Spleen (tissue), 11 donors: ENCODE measurements at regions not wholly inside any gene's neighbourhood (a gene's known extent, or its start where the extent isn't known, plus 50 kb on each side); places are given as distances from the start of the nearest gene placed in this dataset.
A peak's percentile ranks its signal among the peaks of the same experiment; 100 is the strongest.

Source experiments
- DNase-seq: peaks from one replicate; pipeline ENCODE4 v3.0.0-alpha.2; 2020
- H3K27ac ChIP-seq, 8 donors: fragments of 200-600 bp; sonication (generic) in 7 of 8; 1 replicate in 4 of 8; 2 replicates in 4 of 8; pipeline versions ENCODE4 v1.5.0 to v1.8.0; 2016 to 2021; ENCODE audit warnings: inconsistent platforms in 4 of 8, mild to moderate bottlenecking in 4 of 8, moderate library complexity in 1 of 8
- H3K27me3 ChIP-seq, 7 donors: fragments of 200-600 bp; sonication (generic) in 6 of 7; replicated peaks in 1 of 7; 1 replicate in 4 of 7; 2 replicates in 3 of 7; pipeline versions ENCODE4 v1.5.0 to v1.8.0; 2016 to 2021; ENCODE audit warnings: inconsistent platforms in 3 of 7, mild to moderate bottlenecking in 1 of 7
- H3K36me3 ChIP-seq, 6 donors: fragments of 200-600 bp; sonication (generic) in 5 of 6; 1 replicate in 4 of 6; 2 replicates in 2 of 6; pipeline versions ENCODE4 v1.5.0 to v1.8.0; 2016 to 2021; ENCODE audit warnings: inconsistent platforms in 2 of 6
- H3K4me1 ChIP-seq, 6 donors: fragments of 200-600 bp; sonication (generic) in 5 of 6; 1 replicate in 3 of 6; 2 replicates in 3 of 6; pipeline versions ENCODE4 v1.5.0 to v1.8.0; 2016 to 2021; ENCODE audit warnings: inconsistent platforms in 3 of 6
- H3K4me3 ChIP-seq, 8 donors: fragments of 200-600 bp; sonication (generic) in 7 of 8; 1 replicate in 4 of 8; 2 replicates in 4 of 8; pipeline versions ENCODE4 v1.5.0 to v1.8.0; 2016 to 2021; ENCODE audit warnings: inconsistent platforms in 4 of 8, mild to moderate bottlenecking in 4 of 8, moderate library complexity in 2 of 8
- H3K9me3 ChIP-seq, 8 donors: fragments of 200-600 bp; sonication (generic) in 7 of 8; 1 replicate in 4 of 8; 2 replicates in 4 of 8; pipeline versions ENCODE4 v1.5.0 to v1.8.0; 2016 to 2021; ENCODE audit warnings: inconsistent platforms in 4 of 8
- CTCF ChIP-seq, 11 experiments: fragments of 200-600 bp in 7 of 11; fragments of 450-650 bp in 4 of 11; sonication (generic) in 4 of 11; IDR thresholded peaks in 8 of 11; conservative IDR thresholded peaks in 3 of 11; 1 replicate in 7 of 11; 2 replicates in 4 of 11; pipeline versions ENCODE4 v1.4.0 to v1.8.0; 2016 to 2021; ENCODE audit warnings: antibody characterized with exemption in 11 of 11, inconsistent platforms in 4 of 11, mild to moderate bottlenecking in 1 of 11
- POLR2A ChIP-seq, 3 donors: fragments of 450-650 bp; IDR thresholded peaks; one replicate each; pipeline ENCODE4 v1.5.1; 2017; ENCODE audit warnings: antibody characterized with exemption in 3 of 3, mild to moderate bottlenecking in 1 of 3
- POLR2AphosphoS5 ChIP-seq, 3 donors: sonication (generic); formaldehyde crosslinking; IDR thresholded peaks; one replicate each; pipeline ENCODE4 v1.5.1; 2017; ENCODE audit warnings: antibody characterized with exemption in 3 of 3
- WGBS, 5 donors: extraction: QIAGEN DNeasy Blood & Tissue Kit in 3 of 5; methylation state at CpG; one replicate each; pipeline versions ENCODE4 v1.1.5 to v1.1.7; 2013 to 2018; 5-methylcytosine and 5-hydroxymethylcytosine counted together
- intact Hi-C: fragments of 100-400 bp; cut with DNase I; formaldehyde crosslinking; loops from one replicate; pipeline ENCODE4 v1.15.0; 2023; ENCODE audit warnings: low total_unique reads
- donor health status: healthy with polysubstance abuse.
- donor health status: DM: no; HTN: no; CAD: no; lungs with moderate emphysema.
- donor health status: DM: no; HTN: no; CAD: no.
- donor health status: Bipolar disorder and iron deficiency.
- donor health status: healthy.
- donor health status: DM: no; HTN: no; CAD: no.
- donor health status: DM: yes; HTN: yes; CAD: no.

GRCh38 chr21:27429710-27430341, 462.9 kb upstream of the ADAMTS5 start:
- H3K27ac ChIP-seq, result peak overlapping the region in 2 of 8 donors; percentile 30 to 42
- no peak for TF ChIP-seq CTCF (IDR thresholded peaks at IDR 0.05 in 8 of 11, conservative IDR thresholded peaks at IDR 0.05 in 3 of 11)
- no peak for TF ChIP-seq POLR2A (IDR thresholded peaks at IDR 0.05)
- no peak for TF ChIP-seq POLR2AphosphoS5 (IDR thresholded peaks at IDR 0.05)
- no peak for DNase-seq
- no peaks in the 10 kb centered on the region for H3K27me3 ChIP-seq
- no peaks in the 10 kb centered on the region for H3K4me1 ChIP-seq
- 63 to 81% (median 66%) methylated on average over 3 of the region's 3 CpGs for WGBS, 5 donors
- H3K9me3 ChIP-seq, result peaks cover 0 to 74% (median 42%) of the 10 kb centered on the region in 8 donors
- peaks cover 0 to 7% (median 0%) of the 10 kb centered on the region in 6 donors for H3K36me3 ChIP-seq
- no peak overlapping the region for H3K4me3 ChIP-seq
- intact Hi-C loops, result no loop called here

DNA sequence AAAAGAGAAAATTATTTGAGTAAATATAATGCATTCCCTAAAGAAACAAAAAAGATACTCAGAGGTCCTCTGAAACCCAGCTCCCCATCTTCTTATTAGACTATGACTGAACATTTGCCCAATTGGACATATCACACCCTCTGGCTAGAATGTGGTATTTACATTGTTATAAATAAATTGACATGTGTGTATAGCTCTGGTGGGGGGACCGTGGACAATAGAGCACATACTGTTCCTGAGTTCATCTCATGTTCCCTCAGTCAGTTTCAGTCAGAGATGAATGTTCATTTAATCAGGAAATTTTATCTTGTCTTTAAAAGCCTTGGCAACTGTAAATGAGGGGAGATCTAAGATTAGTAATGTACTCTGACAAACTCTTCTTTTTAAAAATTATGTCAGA, 459.3 kb upstream of the ADAMTS5 start:
- peaks cover 0 to 7% (median 0%) of the 10 kb centered on the region in 6 donors for H3K36me3 ChIP-seq
- H3K9me3 ChIP-seq, result peaks cover 0 to 79% (median 38%) of the 10 kb centered on the region in 8 donors
- WGBS, 5 donors, result 40 to 63% (median 50%) methylated on average over 1 of the region's 1 CpG
- TF ChIP-seq POLR2AphosphoS5 (IDR thresholded peaks at IDR 0.05), result no peak
- no peak for TF ChIP-seq CTCF (IDR thresholded peaks at IDR 0.05 in 8 of 11, conservative IDR thresholded peaks at IDR 0.05 in 3 of 11)
- TF ChIP-seq POLR2A (IDR thresholded peaks at IDR 0.05), result no peak
- no peak for DNase-seq
- intact Hi-C loops, result no loop called here
- H3K27me3 ChIP-seq, result no peaks in the 10 kb centered on the region
- H3K27ac ChIP-seq, result peak overlapping the region in 3 of 8 donors; percentile 8 to 13 (median 10)
- no peaks in the 10 kb centered on the region for H3K4me1 ChIP-seq
- H3K4me3 ChIP-seq, result no peak overlapping the region

DNA sequence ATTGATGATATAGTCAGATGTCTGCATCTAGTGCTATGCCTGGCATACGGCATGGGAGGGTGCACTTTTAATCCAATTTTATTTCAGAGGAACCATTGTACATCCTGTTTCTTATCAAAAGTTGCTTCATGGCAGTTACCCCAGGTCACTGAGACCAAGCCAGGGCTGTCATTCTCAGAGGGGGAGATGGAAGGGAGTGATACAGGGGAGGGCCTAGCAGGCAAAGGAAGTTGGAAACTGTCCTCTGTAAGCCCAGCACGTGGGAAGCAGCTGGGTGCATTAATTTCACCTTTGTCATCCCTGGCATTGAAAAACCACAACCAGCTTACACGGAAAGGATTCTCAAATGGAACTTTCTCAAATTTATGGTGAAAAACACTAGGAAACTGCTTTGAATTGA, 458.7 kb upstream of the ADAMTS5 start:
- Histone ChIP-seq H3K27ac (peak overlapping the region in 4 of 8 donors; percentile 10 to 36 (median 12)), H3K36me3 (peaks cover 0 to 7% (median 0%) of the 10 kb centered on the region in 6 donors), H3K27me3 (no peaks in the 10 kb centered on the region), H3K9me3 (peaks cover 0 to 79% (median 37%) of the 10 kb centered on the region in 8 donors), H3K4me3 (no peak overlapping the region), H3K4me1 (no peaks in the 10 kb centered on the region)
- intact Hi-C loops, result no loop called here
- no peak for DNase-seq
- TF ChIP-seq CTCF (IDR thresholded peaks at IDR 0.05 in 8 of 11, conservative IDR thresholded peaks at IDR 0.05 in 3 of 11) (no peak), POLR2AphosphoS5 (IDR thresholded peaks at IDR 0.05) (no peak), POLR2A (IDR thresholded peaks at IDR 0.05) (no peak)
- 39 to 69% (median 41%) methylated on average over 3 of the region's 3 CpGs for WGBS, 5 donors

DNA sequence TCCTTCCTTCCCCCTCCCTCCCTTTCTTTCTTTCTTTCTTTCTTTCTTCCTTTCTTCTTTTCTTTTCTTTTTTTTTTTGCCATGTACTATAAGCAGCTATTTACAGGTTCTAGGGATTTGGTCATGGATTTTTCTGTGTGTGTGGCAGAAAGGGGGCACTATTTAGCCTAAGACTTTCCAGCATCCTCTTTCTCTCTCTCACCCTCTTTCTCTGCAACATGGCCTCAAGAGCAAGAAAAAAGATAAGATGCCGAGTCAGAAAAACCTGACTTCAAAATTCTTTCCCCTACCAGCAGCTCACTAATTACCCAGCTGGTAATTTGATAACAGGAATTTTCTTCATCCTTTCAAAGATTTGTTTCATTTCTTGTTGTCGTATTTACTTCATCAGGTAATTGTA, 458.3 kb upstream of the ADAMTS5 start:
- peak overlapping the region in 3 of 8 donors; percentile 11 to 36 (median 13) for H3K27ac ChIP-seq
- TF ChIP-seq POLR2A (IDR thresholded peaks at IDR 0.05) (no peak), CTCF (IDR thresholded peaks at IDR 0.05 in 8 of 11, conservative IDR thresholded peaks at IDR 0.05 in 3 of 11) (no peak), POLR2AphosphoS5 (IDR thresholded peaks at IDR 0.05) (no peak)
- H3K27me3 ChIP-seq, result no peaks in the 10 kb centered on the region
- DNase-seq, result no peak
- intact Hi-C loops, result no loop called here
- H3K36me3 ChIP-seq, result peaks cover 0 to 7% (median 0%) of the 10 kb centered on the region in 6 donors
- no peak overlapping the region for H3K4me3 ChIP-seq
- H3K4me1 ChIP-seq, result no peaks in the 10 kb centered on the region
- H3K9me3 ChIP-seq, result peaks cover 0 to 79% (median 38%) of the 10 kb centered on the region in 8 donors
- 67 to 95% (median 84%) methylated on average over 2 of the region's 2 CpGs for WGBS, 5 donors
